SK-N-SH (cell line): ENCODE measurements at regions not wholly inside any gene's neighbourhood (a gene's known extent, or its start where the extent isn't known, plus 50 kb on each side); places are given as distances from the start of the nearest gene placed in this dataset.

ENCODE experiments used
- CTCF ChIA-PET: fragments of 300-600, 350-600 bp; formaldehyde crosslinking; extraction: SDS; loops from one replicate; lab custom pipeline; 2021; lab: Yijun Ruan, JAX
- POLR2A ChIA-PET: fragments of 350-600 bp; sonication (Branson Sonifier 250); formaldehyde crosslinking; extraction: SDS; loops from one replicate; lab custom pipeline; 2020; ENCODE audit warnings: antibody characterized with exemption, inconsistent platforms; lab: Yijun Ruan, JAX
- DNase-seq: peaks from one replicate; pipeline ENCODE4 v3.0.0; 2012
- H2AFZ ChIP-seq: fragments of 200-600 bp; sonication (generic); 2 replicates; pipeline ENCODE4 v1.8.1; 2016; ENCODE audit warnings: antibody characterized with exemption, mild to moderate bottlenecking, low read depth
- H3F3A ChIP-seq: fragments of 200-600 bp; sonication (generic); replicated peaks from 2 replicates; pipeline ENCODE3; 2016; ENCODE audit warnings: antibody characterized with exemption, mild to moderate bottlenecking; ENCODE audit not compliant: insufficient read depth
- H3K27ac ChIP-seq, 2 experiments: fragments of 200-500 bp in 1 of 2; fragments of 200-600 bp in 1 of 2; sonication (Bioruptor generic) in 1 of 2; sonication (generic), shearing (Covaris generic) in 1 of 2; 2 replicates each; pipeline versions ENCODE4 v1.5.1 to v1.6.1; 2014 to 2016; ENCODE audit warnings: low read depth in 2 of 2, inconsistent platforms in 1 of 2, low read length in 1 of 2, mild to moderate bottlenecking in 1 of 2, mixed read lengths in 1 of 2
- H3K27me3 ChIP-seq: fragments of 200-600 bp; sonication (generic), shearing (Covaris generic); 2 replicates; pipeline ENCODE4 v1.6.1; 2016; ENCODE audit warnings: mixed run types; ENCODE audit not compliant: insufficient read depth
- H3K36me3 ChIP-seq, 2 experiments: fragments of 200-500 bp in 1 of 2; fragments of 200-600 bp in 1 of 2; sonication (Bioruptor generic) in 1 of 2; sonication (generic) in 1 of 2; replicated peaks in 1 of 2; 2 replicates each; pipeline versions ENCODE3 to v1.5.1; 2014 to 2016; ENCODE audit warnings: low read length in 1 of 2, mild to moderate bottlenecking in 1 of 2; ENCODE audit not compliant: insufficient read depth in 2 of 2, control insufficient read depth in 1 of 2
- H3K4me1 ChIP-seq, 2 experiments: fragments of 200-500 bp in 1 of 2; fragments of 200-600 bp in 1 of 2; sonication (Bioruptor generic) in 1 of 2; sonication (generic), shearing (Covaris generic) in 1 of 2; 2 replicates each; pipeline versions ENCODE4 v1.5.1 to v1.6.1; 2014 to 2016; ENCODE audit warnings: low read depth in 1 of 2, low read length in 1 of 2, mixed run types in 1 of 2; ENCODE audit not compliant: insufficient read depth in 2 of 2, control insufficient read depth in 1 of 2
- H3K4me2 ChIP-seq: fragments of 200-600 bp; sonication (generic), shearing (Covaris generic); 2 replicates; pipeline ENCODE4 v1.6.1; 2017; ENCODE audit warnings: mixed run types
- H3K4me3 ChIP-seq, 2 experiments: fragments of 200-500 bp in 1 of 2; fragments of 200-600 bp in 1 of 2; sonication (Bioruptor generic) in 1 of 2; sonication (generic), shearing (Covaris generic) in 1 of 2; 2 replicates each; pipeline versions ENCODE4 v1.5.1 to v1.8.1; 2014 to 2016; ENCODE audit warnings: low read depth in 2 of 2, inconsistent platforms in 1 of 2, low read length in 1 of 2, mild to moderate bottlenecking in 1 of 2, mixed read lengths in 1 of 2, moderate library complexity in 1 of 2
- H3K79me2 ChIP-seq: fragments of 200-600 bp; sonication (generic); 2 replicates; pipeline ENCODE4 v1.8.1; 2017; ENCODE audit warnings: mild to moderate bottlenecking; ENCODE audit not compliant: insufficient read depth
- H3K9ac ChIP-seq: fragments of 200-600 bp; sonication (generic); 2 replicates; pipeline ENCODE4 v1.6.1; 2017; ENCODE audit warnings: mixed run types
- H3K9me2 ChIP-seq: fragments of 200-600 bp; sonication (generic); 2 replicates; pipeline ENCODE4 v1.6.1; 2017; ENCODE audit warnings: mixed run types
- H3K9me3 ChIP-seq: fragments of 200-600 bp; sonication (generic); 2 replicates; pipeline ENCODE4 v1.6.1; 2017; ENCODE audit warnings: mixed run types, mild to moderate bottlenecking, moderate library complexity
- H4K20me1 ChIP-seq: fragments of 200-600 bp; sonication (generic); 2 replicates; pipeline ENCODE4 v1.6.1; 2017; ENCODE audit warnings: mild to moderate bottlenecking, mixed run types; ENCODE audit not compliant: insufficient read depth
- CTCF ChIP-seq: fragments of 200-600 bp; sonication (generic); IDR thresholded peaks from 2 replicates; pipeline ENCODE4 v1.6.1; 2017; ENCODE audit warnings: antibody characterized with exemption, mild to moderate bottlenecking, moderate library complexity
- EP300 ChIP-seq, 2 experiments: IDR thresholded peaks; 2 replicates each; pipeline versions ENCODE4 v1.4.0 to v1.6.1; 2012; ENCODE audit warnings: borderline replicate concordance in 1 of 2, low read depth in 1 of 2, low read length in 1 of 2
- FOSL2 ChIP-seq: IDR thresholded peaks from 2 replicates; pipeline ENCODE4 v1.4.0; 2012; ENCODE audit warnings: low read depth, mild to moderate bottlenecking, moderate library complexity, borderline replicate concordance
- FOXJ3 ChIP-seq: sonication (generic); formaldehyde crosslinking; IDR thresholded peaks from 2 replicates; pipeline ENCODE4 v1.5.1; 2020; ENCODE audit warnings: mild to moderate bottlenecking, missing genetic modification reagents
- JUND ChIP-seq: IDR thresholded peaks from 2 replicates; pipeline ENCODE4 v1.4.0; 2012
- MAX ChIP-seq: IDR thresholded peaks from 2 replicates; pipeline ENCODE4 v1.4.0; 2012; ENCODE audit warnings: low read depth
- MEF2A ChIP-seq: IDR thresholded peaks from 2 replicates; pipeline ENCODE4 v1.4.0; 2012; ENCODE audit warnings: low read depth, borderline replicate concordance
- MXI1 ChIP-seq: IDR thresholded peaks from 2 replicates; pipeline ENCODE4 v1.6.1; 2012; ENCODE audit warnings: mild to moderate bottlenecking, low read depth, low read length, improper control_type of control experiment
- RAD21 ChIP-seq: IDR thresholded peaks from 2 replicates; pipeline ENCODE4 v1.6.1; 2012; ENCODE audit warnings: mild to moderate bottlenecking, low read length
- REST ChIP-seq: IDR thresholded peaks from 2 replicates; pipeline ENCODE4 v1.6.1; 2012; ENCODE audit warnings: mild to moderate bottlenecking, low read depth, low read length, moderate library complexity
- TAF1 ChIP-seq: IDR thresholded peaks from 2 replicates; pipeline ENCODE4 v1.6.1; 2012; ENCODE audit warnings: low read depth, mild to moderate bottlenecking, low read length, moderate library complexity, borderline replicate concordance
- TCF12 ChIP-seq: IDR thresholded peaks from 2 replicates; pipeline ENCODE4 v1.4.0; 2012
- TEAD4 ChIP-seq: IDR thresholded peaks from 2 replicates; pipeline ENCODE4 v1.4.0; 2012; ENCODE audit warnings: mild to moderate bottlenecking, borderline replicate concordance; ENCODE audit not compliant: insufficient read depth
- WGBS: methylation state at CpG from one replicate; pipeline ENCODE4 v1.1.6; 2017; ENCODE audit warnings: low lambda C conversion rate; 5-methylcytosine and 5-hydroxymethylcytosine counted together

DNA sequence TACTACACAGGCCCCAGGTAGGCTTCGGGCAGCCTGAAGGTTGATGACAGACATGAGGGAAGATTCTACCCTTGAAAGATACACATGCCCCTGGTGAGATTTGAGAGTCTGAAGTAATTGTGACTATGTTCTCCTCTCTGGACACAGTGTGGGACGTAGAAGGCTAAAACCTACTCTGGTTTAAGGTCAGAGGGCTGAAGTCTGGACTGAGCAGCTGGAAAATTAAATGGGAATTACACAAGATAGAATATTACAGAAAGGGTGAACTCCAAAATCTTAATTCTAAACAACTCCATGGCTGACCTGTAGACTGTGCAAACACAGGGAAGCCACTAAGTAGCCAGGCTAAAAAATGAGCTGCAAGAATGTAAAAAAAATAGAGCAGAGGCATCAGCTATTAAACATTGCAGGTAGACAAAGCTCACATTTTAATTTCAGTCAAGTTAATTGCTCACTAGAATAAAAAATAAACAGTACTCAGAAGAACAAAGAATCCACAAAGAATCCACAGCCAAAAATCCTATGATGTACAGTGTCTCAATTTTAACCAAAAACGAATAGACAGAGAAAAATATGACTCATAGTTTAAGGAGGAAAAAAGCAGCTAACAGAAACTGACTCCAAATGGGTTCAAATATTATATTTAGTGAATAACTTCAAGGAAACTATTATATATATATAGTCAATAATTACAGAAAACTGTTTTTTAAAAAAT, 170.4 kb downstream of the PCDH18 start (continued):
- TF ChIP-seq REST: no peak
- TF ChIP-seq, all 33 proteins: peak for 4

DNA sequence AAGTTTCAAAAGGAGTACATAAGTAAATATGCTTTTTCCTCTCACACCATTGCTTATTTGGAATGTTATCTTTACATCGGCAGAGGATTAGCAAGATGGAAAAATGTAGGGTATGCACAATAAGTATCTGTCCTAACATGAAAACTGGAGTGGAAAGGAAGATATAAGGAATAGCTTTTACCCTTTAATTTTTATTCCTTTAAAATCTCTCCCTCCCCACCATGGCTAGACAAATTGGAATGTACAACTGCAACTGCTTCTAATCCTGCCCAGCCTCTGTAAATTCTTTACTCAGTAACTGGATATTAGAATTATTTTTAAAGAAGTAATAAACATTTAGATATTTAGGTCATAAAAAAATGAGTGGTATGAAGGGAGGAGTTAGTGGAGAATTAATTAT, 171.5 kb downstream of the PCDH18 start:
- CTCF ChIA-PET: interaction anchor here (1.1 kb wide), 1 partner anchor 171 kb away, joined by 3 read pairs; no protein-coding TSS in a partner anchor
- H4K20me1 ChIP-seq: no peaks in the 10 kb centered on the region
- H3K4me1 ChIP-seq: peaks cover 3 to 14% of the 10 kb centered on the region in 2 experiments
- no peaks in the 10 kb centered on the region for H3K9me3 ChIP-seq
- DNase-seq: no peak
- no peak overlapping the region for H2AFZ ChIP-seq
- H3K27me3 ChIP-seq: no peaks in the 10 kb centered on the region
- peak overlapping the region; percentile 81 to 95 for H3K27ac ChIP-seq
- no peak overlapping the region for H3K4me3 ChIP-seq
- peak overlapping the region; percentile 50; the same call in 1 of the 2 replicates for H3K4me2 ChIP-seq
- H3K9ac ChIP-seq: no peak overlapping the region
- 70% methylated on average over 1 of the region's 1 CpG for WGBS
- TF ChIP-seq MXI1: no peak
- TF ChIP-seq TCF12: peak; percentile 16; the same call in 1 of the 2 replicates
- POLR2A ChIA-PET: no interaction called here
- H3K36me3 ChIP-seq: no peaks in the 10 kb centered on the region
- no peaks in the 10 kb centered on the region for H3K9me2 ChIP-seq
- peaks cover 25% of the 10 kb centered on the region for H3F3A ChIP-seq
- no peaks in the 10 kb centered on the region for H3K79me2 ChIP-seq

DNA sequence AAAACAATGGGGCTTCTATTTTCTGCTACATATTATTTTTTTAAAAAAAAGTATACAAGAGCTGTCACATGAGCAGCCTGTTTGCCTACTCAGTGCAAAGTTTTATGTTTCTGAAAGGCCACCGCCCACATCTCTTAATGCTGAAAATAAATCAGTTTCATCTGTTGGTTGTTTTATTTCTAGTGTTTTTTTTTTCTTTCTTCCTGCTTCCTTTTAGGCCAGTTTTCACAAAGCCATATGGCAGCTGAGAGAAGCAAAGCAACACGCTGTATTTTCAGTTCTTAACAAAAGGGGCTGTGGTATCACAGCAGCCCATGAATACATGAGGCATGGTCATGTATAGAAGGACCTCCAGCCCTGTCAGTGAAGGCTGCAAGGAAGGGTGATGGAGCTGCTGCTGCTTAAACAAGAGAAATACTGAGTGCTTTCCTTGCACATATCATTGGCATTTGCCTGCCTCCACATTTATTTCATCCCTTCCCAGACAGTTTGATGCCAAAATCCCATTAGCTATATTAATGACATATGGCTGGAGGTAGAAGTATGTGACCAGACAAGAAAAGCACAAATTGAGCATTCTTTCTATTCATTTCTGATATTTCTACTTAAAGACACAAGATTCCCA, 172.5 kb downstream of the PCDH18 start:
- H3K27me3 ChIP-seq: no peaks in the 10 kb centered on the region
- no peaks in the 10 kb centered on the region for H4K20me1 ChIP-seq
- H3K9me2 ChIP-seq: no peaks in the 10 kb centered on the region
- peak overlapping the region; percentile 56 for H2AFZ ChIP-seq
- peaks cover 3 to 14% of the 10 kb centered on the region in 2 experiments for H3K4me1 ChIP-seq
- no peaks in the 10 kb centered on the region for H3K9me3 ChIP-seq
- WGBS: 23% methylated on average over 2 of the region's 2 CpGs
- H3K9ac ChIP-seq: peak overlapping the region; percentile 8; the same call in 1 of the 2 replicates
- H3K27ac ChIP-seq: peak overlapping the region; percentile 81 to 95
- peak overlapping the region; percentile 50; the same call in 1 of the 2 replicates for H3K4me2 ChIP-seq
- H3K4me3 ChIP-seq: peak overlapping the region in 1 of 2 experiments; percentile 12; a peak in 2 of 4 replicates
- ChIA-PET CTCF (interaction anchor here (0.9 to 1.1 kb wide), 3 partner anchors 8 to 172 kb away, joined by 3 read pairs; no protein-coding TSS in a partner anchor), POLR2A (no interaction called here)
- peaks cover 25% of the 10 kb centered on the region for H3F3A ChIP-seq
- H3K36me3 ChIP-seq: no peaks in the 10 kb centered on the region
- peak; percentile 18 for DNase-seq
- no peaks in the 10 kb centered on the region for H3K79me2 ChIP-seq
- TF ChIP-seq FOSL2: peak; percentile 30; the same call in 1 of the 2 replicates
- TF ChIP-seq FOXJ3: no peak
- TF ChIP-seq TAF1: no peak
- TF ChIP-seq REST: no peak
- TF ChIP-seq EP300 (IDR thresholded peaks at IDR 0.05; ENCODE audit: borderline replicate concordance in 1 of 2, low read depth in 1 of 2, low read length in 1 of 2): peak; percentile 77 to 85
- TF ChIP-seq RAD21: peak; percentile 19
- TF ChIP-seq JUND: peak; percentile 61
- peak; percentile 88 for TF ChIP-seq TEAD4
- no peak for TF ChIP-seq MEF2A
- TF ChIP-seq CTCF: no peak
- TF ChIP-seq MXI1: no peak
- no peak; the same call in 1 of the 2 replicates for TF ChIP-seq MAX
